GM21717 (cell line): ENCODE measurements at regions not wholly inside any gene's neighbourhood (a gene's known extent, or its start where the extent isn't known, plus 50 kb on each side); places are given as distances from the start of the nearest gene placed in this dataset.
"Not testable (repeated sequence)": the region's sequence is repeated elsewhere in the genome, so short reads cannot be mapped to it uniquely, and the experiment has no call there.

Experiments used
- ATAC-seq: cut with Tn5 transposase; IDR thresholded peaks from one replicate; pipeline ENCODE4 v1.9.1; 2021; ENCODE audit warnings: mild to moderate bottlenecking, moderate library complexity; ENCODE audit not compliant: unreplicated experiment

DNA sequence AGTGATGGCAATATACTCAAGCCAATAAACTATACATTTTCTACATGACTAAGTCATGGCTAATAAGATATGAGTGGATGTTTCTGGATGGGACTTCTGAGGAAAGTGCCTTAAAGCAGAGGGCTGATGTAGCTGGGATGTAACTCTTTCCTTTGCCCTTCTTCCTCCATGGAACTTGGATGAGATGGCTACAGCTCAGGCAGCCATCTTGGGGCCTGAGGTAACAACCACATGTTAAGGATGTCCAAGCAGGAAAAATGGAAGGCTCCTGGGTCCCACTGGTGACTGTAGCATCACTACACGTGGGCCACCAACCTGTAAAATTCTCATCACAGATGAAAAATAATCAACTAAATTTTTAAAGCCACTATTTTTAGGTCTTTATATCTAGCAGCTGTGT, 54.4 kb upstream of the GRIP1 start:
- ATAC-seq: no peak

GRCh38 chr12:66733839-66734238, 55.0 kb upstream of the GRIP1 start:
- ATAC-seq: no peak

DNA sequence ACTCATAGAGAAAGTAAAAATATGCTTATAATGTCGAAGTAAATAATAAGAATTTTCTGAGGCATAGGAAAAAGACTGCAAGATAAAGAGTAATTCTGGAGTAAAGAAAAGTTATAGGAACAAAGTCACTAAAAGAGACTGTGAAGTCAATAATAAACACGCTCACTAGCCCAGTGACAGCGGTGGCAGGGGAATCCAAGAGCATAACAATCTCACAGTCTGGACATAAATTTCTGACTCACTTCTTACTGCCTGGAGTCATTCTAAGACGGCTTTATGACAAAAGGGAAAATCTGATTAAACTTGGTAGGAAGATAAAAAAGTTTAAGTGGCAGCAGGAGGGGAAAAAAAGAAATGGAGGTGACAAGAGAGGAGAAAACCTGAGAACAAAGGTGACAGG, 56.4 kb upstream of the GRIP1 start:
- no peak for ATAC-seq

GRCh38 chr12:66736931-66737330, 58.1 kb upstream of the GRIP1 start:
- ATAC-seq: no peak

- ATAC-seq: no peak
Observed at GRCh38 chr12:66739266-66739665, 60.4 kb upstream of the GRIP1 start.

DNA sequence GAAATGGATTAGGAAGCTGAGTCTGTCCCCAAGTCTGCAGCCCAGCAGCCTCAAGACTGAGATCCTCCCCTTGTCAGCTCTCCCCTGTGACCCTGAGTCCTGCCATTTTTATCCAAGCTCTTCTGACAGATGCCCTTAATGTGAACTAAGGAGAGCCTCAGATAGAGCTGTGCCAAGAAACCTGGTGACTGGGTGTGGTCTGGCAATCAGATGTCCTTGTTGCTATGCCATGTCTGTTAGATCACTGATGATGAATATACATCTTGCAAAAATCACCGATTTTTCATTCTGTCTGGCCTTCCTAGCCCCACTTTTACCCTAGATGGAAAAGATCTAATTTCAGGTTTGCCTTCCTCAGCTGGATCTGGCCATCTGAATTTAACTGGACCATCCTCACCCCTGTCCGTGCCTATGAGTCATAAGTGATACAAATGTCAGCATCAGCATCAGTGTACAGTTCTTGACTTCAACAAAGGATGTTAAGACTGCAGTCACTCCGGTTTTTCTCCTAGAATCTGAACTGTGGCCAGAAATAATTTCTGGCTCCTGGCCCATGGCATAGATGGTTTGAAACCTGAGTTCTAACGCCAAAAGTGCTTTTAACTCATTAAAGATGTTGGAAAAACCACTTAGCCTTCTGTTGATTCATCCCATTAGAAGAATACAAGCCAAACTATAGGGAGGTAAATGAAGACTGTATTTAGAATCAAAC, 61.2 kb upstream of the GRIP1 start:
- ATAC-seq: no peak

- no peak for ATAC-seq
Observed at GRCh38 chr12:66740732-66741131, 61.9 kb upstream of the GRIP1 start.

GRCh38 chr12:66741919-66742318, 63.0 kb upstream of the GRIP1 start:
- no peak for ATAC-seq

DNA sequence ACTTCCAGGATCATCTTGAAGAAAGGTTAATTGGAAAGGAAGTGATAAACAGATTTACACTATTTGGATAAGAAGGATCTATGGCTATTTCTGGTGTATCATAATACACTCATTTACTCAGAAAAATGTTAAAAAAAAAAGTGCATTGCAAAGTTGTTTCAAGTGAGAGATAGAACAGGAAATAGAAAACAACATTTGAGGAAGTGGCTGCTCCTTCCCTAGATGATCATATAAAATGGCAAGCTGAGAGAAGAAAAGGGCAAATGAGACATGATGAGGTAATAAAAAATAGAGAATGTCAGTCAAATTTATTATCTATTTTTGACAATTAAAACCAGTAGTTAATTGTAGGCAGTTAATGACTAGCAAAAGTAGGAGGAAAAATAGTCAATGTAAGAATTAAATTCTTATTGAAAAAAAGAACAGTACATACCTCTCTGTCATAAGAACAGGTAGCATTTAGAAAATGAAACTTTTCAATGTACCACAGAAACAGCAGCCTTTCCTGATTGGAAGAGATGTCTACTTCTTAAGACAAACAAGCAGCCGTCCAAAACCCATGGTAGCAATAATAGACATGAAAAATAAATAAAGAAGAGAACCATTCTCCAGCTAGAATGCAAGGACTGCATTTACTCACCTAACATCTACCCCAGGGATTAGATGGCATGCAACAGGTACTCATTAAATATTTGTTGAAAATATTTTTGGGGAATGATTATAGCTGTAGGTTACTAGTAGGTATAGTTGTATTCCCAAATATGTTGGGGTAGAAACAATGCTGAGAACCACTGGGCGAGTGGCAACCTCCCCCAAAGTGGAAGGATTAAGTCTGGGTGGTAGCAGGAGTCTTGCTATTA, 63.9 kb upstream of the GRIP1 start:
- no peak for ATAC-seq

GRCh38 chr12:66744461-66744860, 65.6 kb upstream of the GRIP1 start:
- no peak for ATAC-seq

- ATAC-seq: no peak
Observed at GRCh38 chr12:66744956-66745383, 66.1 kb upstream of the GRIP1 start.

GRCh38 chr12:66746489-66747201, 67.8 kb upstream of the GRIP1 start:
- ATAC-seq: no peak

GRCh38 chr12:66751432-66752113, 72.7 kb upstream of the GRIP1 start:
- no peak for ATAC-seq

DNA sequence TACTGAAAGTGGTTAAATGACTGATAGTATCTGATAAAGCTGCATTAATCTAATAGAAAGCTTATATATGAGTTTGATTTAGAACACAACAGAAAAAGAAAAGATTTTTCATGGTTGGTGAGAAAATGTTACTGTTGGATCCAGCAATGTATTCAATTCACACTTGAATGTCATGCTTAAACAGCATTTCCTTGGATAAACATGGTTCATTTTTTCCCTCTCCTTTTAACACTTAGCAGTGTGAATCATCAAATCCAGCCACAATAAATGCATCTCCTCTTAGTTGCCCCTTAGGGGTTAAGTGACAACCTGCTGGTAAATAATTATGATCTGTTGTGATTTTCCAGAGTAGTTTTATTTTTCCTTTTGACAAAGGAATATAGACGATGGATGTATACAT, 74.9 kb upstream of the GRIP1 start:
- ATAC-seq: no peak

DNA sequence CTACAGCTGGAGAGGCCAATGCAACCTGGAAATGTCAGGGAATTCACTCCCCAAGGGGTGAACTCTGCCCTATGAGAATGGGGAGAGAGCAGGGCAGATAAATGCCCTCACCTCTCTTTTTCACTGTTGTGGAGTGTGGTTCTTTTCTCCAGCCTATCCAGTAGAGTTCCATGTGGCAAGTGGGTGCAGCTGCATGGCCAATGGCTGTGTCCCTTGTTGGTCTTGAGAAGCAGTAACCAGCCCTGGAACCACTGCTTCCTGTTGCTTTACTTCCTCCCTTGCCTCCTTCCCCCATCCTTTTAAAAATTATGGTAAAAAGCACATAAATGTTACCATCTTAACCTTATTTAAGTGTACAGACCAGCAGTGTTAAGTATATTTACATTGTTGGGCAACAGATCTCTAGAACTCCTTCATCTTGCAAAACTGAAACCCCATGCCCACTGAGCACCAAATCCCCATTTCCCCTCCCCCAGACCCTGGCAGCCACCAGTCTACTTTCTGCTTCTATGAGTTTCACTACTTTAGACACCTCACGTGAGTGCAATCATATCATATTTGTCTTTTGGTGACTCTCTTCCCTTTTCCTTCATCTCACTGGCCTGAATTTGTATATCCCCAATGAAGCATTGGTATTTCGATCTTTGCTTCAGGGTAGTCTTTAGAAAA, 77.0 kb upstream of the GRIP1 start:
- ATAC-seq: no peak

DNA sequence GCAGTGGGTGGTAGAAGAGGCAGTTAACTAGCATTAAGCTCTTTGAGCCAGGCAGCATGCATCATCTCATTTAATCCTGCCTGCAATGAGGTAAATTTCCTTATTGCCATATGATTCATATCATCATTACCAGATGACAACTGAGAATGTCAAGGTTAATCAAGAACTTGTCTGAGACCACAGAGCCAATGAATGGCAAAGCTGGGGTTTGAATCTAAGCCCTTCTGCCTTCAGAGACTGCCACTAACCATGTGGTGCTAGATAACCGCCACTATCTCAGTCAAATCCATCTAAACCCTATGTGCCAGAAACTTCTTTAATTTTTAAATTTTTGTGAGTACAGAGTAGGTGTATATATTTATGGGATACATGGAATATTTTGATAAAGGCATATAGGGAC, 77.8 kb upstream of the GRIP1 start:
- ATAC-seq: no peak

- not testable (repeated sequence) for ATAC-seq
Observed at GRCh38 chr12:66760122-66760521, 81.2 kb upstream of the GRIP1 start.

DNA sequence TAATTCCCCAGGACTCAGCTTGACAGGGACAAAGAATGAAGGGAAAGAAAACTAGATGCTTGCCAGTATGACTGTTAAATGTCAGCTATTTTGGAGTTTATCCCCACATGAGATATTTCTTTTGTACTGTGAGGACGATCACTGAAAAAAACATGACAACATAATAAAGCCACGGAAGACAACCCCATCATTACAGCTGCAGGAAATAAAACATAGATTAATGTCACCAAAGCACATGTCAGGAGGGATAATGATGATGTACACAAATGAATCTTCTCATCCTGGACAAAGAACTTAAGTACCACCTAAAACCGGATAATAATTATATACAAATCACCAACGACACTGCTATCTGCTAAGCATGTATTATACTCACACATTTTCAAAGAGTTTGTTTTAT, 84.6 kb upstream of the GRIP1 start:
- no peak for ATAC-seq

DNA sequence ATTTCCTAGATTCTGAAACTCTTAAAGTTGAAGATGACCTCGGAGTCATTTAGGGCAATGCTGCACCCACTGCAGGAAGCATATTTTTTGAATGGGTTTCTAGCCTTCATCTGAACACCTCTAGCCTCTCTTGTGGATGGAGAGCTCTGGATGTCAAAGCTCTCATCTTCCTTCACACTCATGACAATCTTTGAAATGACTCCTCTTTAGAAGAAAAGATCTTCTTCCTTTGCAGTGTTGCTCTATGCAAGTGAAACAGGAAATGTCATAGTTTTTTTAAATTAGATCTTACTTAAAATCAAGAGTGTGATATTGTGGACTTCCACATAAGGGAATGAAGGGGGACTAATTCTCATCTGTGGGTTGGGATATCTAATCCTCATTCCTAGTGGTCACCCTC, 86.3 kb upstream of the GRIP1 start:
- ATAC-seq: no peak

DNA sequence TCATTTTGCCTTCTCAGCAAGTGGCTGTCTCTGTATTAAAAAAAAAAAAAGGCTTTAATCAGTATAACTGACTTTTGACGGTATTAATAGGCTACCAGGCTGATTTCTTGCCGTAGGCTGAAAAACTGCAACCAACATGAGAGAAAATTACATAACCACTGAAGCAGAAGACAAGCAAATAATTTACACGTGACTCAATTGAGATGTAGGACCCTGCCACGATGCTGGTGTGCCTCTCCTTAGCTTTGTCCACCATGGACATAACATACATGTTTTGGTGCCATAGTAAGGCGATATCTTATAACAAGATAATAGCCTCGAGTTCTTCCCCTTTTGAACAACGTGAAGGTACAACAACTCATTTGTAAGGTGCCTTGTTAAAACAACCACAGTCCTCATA, 88.7 kb upstream of the GRIP1 start:
- no peak for ATAC-seq

GRCh38 chr12:66768293-66768692, 89.4 kb upstream of the GRIP1 start:
- no peak for ATAC-seq
